GM11168 (cell line): ENCODE measurements at regions not wholly inside any gene's neighbourhood (a gene's known extent, or its start where the extent isn't known, plus 50 kb on each side); places are given as distances from the start of the nearest gene placed in this dataset.
"Not testable (repeated sequence)": the region's sequence is repeated elsewhere in the genome, so short reads cannot be mapped to it uniquely, and the experiment has no call there.

Experiments
- in situ Hi-C: fragments of 300-500 bp; cut with MboI; formaldehyde crosslinking; loops from one replicate; pipeline ENCODE4 v1.12.0; 2022; ENCODE audit warnings: low sequenced_read_pairs; ENCODE audit not compliant: unreplicated experiment

DNA sequence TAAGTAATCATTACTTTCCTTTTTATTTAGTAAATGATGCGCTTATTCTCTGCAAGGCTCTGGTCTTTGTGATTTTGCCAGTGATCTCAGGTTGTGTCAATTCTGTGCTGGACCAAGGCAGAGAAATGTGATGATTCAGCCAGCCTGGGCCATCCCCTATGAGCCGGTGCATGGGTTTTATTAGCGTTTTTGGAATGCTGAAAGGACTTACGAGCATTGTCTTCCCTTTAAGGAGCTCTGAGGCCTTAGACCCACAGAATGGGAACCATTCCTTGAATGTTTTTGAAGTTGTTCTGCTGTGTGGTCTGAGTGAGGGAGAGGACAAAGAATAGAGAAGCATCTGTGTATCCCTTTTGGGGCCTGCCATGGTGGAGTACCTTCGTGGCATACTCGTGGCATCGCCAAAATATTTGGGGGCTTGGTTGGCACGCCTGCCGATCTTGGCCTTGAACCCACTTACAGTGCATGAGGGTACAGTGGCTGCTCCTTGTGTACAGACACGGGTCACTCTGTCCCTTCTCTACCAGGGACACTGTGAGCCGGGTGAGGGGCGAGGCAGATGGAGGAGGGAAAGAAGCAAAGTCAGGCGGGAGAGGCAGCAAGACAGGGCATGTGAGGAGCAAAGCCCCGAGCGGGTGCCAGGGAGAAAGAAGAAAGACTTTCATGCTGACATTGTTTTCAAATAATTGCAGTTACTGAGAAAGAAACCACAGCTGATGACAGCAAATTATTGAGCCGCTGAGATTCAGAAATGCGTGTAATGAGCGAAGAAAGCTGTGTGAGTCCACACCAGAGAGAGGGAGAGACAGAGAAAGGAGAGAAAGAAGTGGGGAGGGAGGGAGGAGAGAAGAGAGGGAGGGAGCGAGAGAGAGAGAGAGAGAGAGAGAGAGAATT is 269.4 kb upstream of the RGMA start:
- in situ Hi-C loops: no loop called here

DNA sequence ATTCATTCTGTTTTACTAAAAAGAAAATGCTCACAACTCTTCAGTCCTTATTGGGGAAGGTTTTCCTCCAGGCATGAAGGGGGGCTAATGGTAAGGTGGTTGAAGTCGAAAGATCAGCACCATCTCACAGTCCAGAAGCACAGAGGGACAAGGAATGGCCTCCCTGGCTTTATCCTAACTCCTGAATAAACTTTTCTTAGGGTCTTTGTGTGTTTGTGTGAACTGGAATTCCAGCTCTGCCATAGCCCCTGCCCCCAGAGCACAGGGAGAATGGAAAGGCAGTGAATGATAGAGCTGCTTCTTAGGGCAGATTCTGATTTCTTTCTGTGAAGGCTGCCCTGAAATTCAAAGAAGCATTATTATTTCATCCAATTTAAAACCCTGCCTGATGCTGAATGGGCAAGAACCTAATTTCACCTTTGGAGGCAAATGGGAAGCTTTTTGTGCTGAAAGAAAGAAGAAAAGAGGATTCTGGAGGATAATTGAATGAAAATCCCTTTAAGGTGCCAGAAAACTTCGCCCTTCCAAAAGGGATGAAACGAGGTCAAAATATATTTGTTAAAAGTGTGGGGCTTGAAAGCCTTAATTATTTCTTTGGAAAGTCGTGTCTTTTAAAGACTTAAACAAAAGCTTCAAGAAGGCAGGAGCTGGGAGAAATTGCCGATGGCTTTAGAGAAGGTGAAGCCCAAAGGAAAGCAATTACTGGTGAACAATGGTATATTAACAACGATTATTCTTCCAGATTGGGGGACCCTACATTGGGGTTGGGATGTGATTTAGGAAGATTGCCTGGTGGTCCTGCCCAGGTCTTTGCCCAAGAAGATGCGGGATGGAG is 259.9 kb upstream of the RGMA start:
- in situ Hi-C loops: no loop called here

DNA sequence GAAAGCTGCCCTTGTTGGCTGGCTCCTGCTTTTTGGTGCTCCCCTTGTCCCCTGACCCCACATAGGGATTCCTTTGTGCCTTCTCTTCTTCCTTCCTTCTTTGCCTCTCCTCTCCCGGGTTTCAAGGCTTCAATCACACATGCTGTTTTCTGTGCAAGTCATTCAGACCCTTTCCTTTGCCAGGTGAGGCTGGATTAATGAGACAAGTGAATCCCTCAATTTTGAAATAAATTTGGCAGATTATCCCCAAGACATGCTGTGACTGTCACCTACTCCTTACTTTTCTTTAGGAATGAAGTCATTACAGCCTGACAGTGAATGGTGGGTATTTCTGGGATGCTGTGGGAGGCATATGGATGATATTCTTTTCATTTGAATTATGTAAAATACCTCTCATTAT is 259.0 kb upstream of the RGMA start:
- in situ Hi-C loops: no loop called here

DNA sequence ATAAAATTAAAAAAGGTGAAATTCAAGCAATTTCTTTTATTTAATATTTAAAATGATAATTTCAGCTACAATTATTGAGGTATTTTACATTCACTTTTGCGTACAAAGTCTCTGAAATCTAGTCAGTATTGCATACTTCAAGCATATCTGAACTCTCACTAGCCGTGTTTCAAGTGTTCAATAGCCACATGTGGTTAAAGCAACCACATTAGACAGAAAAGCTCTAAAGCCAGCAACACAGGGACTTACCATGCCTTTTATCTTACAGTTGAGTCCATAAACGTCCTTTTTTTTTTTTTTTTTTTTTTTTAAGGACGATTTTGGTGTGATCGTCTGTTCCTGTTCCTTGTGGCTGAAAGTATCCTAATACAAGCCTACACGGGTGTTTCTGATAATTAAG is 257.0 kb upstream of the RGMA start:
- in situ Hi-C loops: no loop called here

- in situ Hi-C loops: not testable (repeated sequence)
These were observed 254.4 kb upstream of the RGMA start for GRCh38 chr15:93343402-93343801.

DNA sequence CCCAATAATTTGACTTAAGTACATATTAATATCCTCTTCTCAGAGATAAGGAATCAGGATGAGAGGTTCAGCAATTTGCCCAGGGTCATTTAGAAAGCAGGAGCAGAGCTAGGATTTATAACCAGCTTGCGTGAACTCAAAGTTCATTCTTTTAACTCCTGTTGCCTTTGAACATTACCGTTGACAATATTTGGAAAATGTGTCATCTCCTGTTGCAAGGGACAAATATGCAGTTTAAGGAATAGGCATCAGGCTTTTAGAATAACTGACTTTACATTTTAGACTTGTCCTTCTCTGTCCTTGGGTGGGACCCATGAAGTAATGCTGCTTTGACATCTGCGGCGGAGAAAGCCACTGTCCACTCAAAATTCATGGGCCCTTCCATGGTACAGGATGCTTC is 252.2 kb upstream of the RGMA start:
- in situ Hi-C loops: no loop called here

DNA sequence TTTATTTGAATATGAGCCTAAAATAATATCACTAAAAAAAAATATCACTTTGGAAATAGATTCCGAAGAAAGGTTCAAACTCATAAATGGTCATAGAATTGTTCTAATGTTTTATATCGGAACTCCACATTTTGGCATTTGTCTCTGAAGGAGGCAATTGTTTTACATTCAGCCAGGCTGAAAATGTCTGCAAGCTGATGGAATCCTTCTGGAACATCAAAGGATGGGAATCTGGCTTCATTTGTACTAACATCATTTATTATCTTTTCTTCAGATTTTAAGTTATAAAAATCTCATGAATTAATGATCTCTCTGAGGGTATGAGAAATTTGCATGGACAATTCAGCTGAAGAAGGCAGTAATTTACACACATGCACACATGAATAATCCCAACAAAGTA is 251.4 kb upstream of the RGMA start:
- in situ Hi-C loops: no loop called here

DNA sequence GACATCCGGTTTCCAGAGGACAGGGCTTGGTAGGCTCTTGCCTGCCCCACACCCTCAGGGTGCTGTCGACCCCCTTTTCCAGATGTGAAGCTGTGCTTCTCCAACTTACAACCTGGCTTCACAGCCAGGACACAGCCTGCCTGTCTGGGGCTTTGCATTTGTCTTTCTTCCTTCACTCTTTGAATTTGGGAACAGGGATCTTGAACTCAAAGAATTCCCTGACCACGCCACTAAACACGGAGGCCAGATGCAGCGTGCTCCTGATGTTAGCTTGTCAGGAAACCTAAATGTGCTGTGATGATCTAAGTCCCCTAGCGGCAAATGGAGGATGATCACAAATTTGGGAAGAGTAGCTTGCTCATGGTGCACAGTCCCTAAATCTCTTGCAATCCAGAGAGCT is 244.8 kb upstream of the RGMA start:
- in situ Hi-C loops: no loop called here

DNA sequence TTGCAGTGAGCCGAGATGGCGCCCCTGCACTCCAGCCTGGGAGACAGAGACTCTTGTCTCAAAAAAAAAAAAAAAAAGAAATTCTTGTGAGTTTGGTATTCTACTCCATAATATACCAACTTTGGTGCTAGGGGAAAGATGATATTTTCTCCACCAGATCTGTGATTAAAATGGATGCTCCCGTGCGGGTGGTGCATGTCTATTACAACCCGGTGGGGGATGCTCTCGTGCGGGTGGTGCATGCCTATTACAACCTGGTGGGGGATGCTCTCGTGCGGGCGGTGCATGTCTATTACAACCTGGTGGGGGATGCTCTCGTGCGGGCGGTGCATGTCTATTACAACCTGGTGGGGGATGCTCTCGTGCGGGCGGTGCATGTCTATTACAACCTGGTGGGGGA is 244.1 kb upstream of the RGMA start:
- in situ Hi-C loops: not testable (repeated sequence)

DNA sequence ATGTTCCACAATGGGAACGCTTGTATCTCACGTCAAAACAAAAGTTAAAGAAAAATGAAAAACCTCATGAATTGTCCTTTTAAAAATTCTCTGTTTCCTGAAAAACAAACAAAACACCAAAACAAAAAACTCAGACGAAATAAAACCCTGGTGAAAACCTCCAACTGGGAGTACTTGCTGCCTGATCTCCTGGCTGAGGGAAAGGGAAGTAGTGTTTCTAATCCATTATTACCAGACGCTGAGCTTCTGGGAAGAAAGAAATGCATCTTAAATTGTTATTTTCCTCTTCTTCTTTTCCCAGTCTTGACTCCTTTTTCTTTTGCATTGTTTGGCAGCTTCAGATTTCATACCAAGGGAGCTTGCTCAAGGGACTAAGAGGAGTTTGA is 243.2 kb upstream of the RGMA start:
- in situ Hi-C loops: no loop called here

GRCh38 chr15:93331545-93332167 is 242.6 kb upstream of the RGMA start:
- in situ Hi-C loops: no loop called here

GRCh38 chr15:93330912-93331544 is 242.0 kb upstream of the RGMA start:
- in situ Hi-C loops: no loop called here

GRCh38 chr15:93327364-93327763 is 238.4 kb upstream of the RGMA start:
- in situ Hi-C loops: no loop called here

DNA sequence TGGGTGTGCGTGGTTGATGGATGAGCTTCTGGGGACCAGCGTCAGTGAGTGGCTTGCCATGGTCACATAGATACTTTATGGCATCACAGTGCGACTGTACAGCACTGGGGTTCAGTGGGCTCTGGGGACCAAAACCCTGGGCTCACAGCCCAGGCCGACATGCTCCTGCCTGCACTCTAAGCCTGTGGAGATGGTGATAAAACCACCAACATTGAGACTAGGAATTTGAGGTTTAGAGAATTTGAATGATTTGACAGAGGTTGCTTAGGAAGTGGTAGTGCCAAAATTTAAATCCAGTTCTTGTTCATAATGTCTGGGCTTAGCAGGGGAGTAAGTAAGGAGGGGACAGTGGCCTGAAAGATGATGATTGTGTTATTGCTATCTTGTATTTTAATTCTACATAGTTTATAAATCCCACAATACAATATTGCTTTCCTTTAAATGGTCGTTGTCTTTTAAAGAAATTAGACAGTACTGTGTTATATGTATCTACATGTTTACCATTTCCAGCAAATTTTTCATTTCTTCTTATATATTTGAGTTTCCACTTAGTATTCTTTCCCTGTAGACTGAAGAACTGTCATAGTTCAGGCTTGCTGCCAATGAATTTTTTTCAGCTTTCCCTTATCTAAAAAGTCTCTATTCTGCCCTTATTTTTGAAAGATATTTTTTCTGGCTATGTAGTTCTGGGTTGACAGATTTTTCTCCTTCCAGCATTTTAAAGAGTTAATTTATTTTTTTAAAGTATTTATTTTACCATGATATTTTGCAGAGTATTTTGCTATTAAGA is 235.4 kb upstream of the RGMA start:
- in situ Hi-C loops: no loop called here

DNA sequence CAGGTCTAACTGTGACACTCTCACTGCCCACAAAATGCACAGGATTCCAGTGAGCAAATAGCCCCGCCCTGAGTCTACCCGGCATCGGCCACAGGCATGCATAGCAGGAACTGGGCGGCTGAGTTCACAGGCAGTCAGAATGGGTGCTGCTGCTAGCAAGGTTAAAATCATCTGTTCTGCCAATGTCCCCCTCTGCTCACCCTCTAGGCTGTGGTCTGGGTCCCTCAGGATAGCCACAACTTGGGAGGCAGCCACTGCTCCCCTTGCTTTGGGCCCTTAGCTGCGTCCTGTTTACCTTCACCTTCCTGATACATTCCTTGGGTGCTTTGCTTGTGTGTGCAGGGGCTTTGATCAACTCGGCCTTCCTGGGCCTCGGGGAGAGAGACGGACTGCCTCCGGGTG is 232.9 kb upstream of the RGMA start:
- in situ Hi-C loops: no loop called here

- in situ Hi-C loops: no loop called here
These were observed 230.3 kb upstream of the RGMA start for GRCh38 chr15:93319121-93319814.

- in situ Hi-C loops: no loop called here
These were observed 228.8 kb upstream of the RGMA start for GRCh38 chr15:93317772-93318171.

DNA sequence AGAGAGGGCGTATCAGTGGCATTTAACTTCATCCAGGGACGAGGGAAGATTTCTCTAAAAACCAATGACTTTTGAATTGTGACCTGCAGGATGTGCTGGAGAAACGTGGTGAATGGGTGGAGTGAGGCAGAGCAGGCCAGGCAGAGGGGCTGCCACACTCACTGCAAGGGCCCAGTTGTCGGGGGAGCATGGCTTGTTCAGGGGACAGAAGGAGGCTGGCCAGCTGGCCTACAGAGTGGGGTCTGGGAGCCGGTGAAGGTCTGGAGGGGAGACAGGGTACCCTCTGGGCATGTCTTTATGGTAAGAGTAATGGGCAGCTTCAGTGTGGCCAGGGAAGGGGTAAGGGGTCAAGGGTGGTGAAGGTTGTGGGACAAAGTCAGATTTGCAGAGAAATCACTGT is 225.2 kb upstream of the RGMA start:
- in situ Hi-C loops: no loop called here

GRCh38 chr15:93312891-93313486 is 224.0 kb upstream of the RGMA start:
- in situ Hi-C loops: no loop called here
